Sigmoid colon (tissue), 4 donors: ENCODE measurements at regions not wholly inside any gene's neighbourhood (a gene's known extent, or its start where the extent isn't known, plus 50 kb on each side); places are given as distances from the start of the nearest gene placed in this dataset.

Source experiments
- EP300 ChIP-seq, 4 donors: sonication (generic); formaldehyde crosslinking; IDR thresholded peaks; one replicate each; pipeline ENCODE4 v1.6.1; 2017; ENCODE audit warnings: antibody characterized with exemption in 4 of 4
- POLR2A ChIP-seq, 2 donors: fragments of 450-650 bp; IDR thresholded peaks; one replicate each; pipeline ENCODE4 v1.6.1; 2016; ENCODE audit warnings: antibody characterized with exemption in 2 of 2, mild to moderate bottlenecking in 2 of 2, moderate library complexity in 2 of 2
- TF ChIP-seq, protein P1 (sequence below), 4 experiments: fragments of 450-650 bp in 3 of 4; fragments of 200-600 bp in 1 of 4; IDR thresholded peaks; one replicate each; pipeline ENCODE4 v1.5.1; 2016 to 2019; ENCODE audit warnings: antibody characterized with exemption in 4 of 4, mild to moderate bottlenecking in 3 of 4, moderate library complexity in 2 of 4

DNA sequence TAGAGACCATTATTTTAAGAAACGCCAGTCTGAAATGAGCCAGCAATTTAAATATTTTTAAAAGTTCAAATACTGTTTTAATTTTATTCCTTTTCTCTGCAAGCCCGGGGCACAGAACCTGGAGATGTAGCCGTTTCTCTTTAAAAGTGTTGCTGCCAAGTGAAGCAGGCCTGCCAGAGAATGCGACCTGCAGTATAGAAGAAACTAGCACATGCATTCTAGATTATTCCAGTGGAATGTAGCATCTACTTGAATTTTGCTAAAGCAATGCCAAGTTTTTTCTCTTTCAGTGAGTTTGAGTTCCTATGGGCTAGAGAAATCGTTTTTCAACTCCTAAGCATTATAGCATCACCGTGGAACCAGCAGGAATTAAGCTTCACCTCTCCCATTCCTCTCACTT, 101.3 kb downstream of the QRSL1 start:
- TF ChIP-seq POLR2A (IDR thresholded peaks at IDR 0.05) (no peak), EP300 (IDR thresholded peaks at IDR 0.05) (no peak)
- TF ChIP-seq, protein P1, sequence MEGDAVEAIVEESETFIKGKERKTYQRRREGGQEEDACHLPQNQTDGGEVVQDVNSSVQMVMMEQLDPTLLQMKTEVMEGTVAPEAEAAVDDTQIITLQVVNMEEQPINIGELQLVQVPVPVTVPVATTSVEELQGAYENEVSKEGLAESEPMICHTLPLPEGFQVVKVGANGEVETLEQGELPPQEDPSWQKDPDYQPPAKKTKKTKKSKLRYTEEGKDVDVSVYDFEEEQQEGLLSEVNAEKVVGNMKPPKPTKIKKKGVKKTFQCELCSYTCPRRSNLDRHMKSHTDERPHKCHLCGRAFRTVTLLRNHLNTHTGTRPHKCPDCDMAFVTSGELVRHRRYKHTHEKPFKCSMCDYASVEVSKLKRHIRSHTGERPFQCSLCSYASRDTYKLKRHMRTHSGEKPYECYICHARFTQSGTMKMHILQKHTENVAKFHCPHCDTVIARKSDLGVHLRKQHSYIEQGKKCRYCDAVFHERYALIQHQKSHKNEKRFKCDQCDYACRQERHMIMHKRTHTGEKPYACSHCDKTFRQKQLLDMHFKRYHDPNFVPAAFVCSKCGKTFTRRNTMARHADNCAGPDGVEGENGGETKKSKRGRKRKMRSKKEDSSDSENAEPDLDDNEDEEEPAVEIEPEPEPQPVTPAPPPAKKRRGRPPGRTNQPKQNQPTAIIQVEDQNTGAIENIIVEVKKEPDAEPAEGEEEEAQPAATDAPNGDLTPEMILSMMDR (IDR thresholded peaks at IDR 0.05) = no peak
